CD4-positive, alpha-beta T cell treated with Interleukin-15 for 1 hour (primary cell): ENCODE measurements at regions not wholly inside any gene's neighbourhood (a gene's known extent, or its start where the extent isn't known, plus 50 kb on each side); places are given as distances from the start of the nearest gene placed in this dataset.
"Not testable (repeated sequence)": the region's sequence is repeated elsewhere in the genome, so short reads cannot be mapped to it uniquely, and the experiment has no call there.

Experiments used
- DNase-seq: peaks from one replicate; pipeline ENCODE4 v3.0.0-alpha.2; 2020

GRCh38 chr14:36465178-36465577 lies 54.9 kb downstream of the NKX2-1 start:
- DNase-seq: no peak

GRCh38 chr14:36462890-36463289 lies 57.1 kb downstream of the NKX2-1 start:
- DNase-seq: no peak

- no peak for DNase-seq
Observed at GRCh38 chr14:36455241-36455627, 64.8 kb downstream of the NKX2-1 start.

GRCh38 chr14:36454599-36455240 lies 65.3 kb downstream of the NKX2-1 start:
- no peak for DNase-seq

- no peak for DNase-seq
Observed at GRCh38 chr14:36452860-36453259, 67.2 kb downstream of the NKX2-1 start.

- DNase-seq: no peak
Observed at GRCh38 chr14:36451310-36452065, 68.5 kb downstream of the NKX2-1 start.

- no peak for DNase-seq
Observed at GRCh38 chr14:36450550-36450949, 69.5 kb downstream of the NKX2-1 start.

GRCh38 chr14:36449903-36450302 lies 70.1 kb downstream of the NKX2-1 start:
- no peak for DNase-seq

- no peak for DNase-seq
Observed at GRCh38 chr14:36443374-36443773, 76.7 kb downstream of the NKX2-1 start.

- DNase-seq: no peak
Observed at GRCh38 chr14:36442824-36443241, 77.2 kb downstream of the NKX2-1 start.

GRCh38 chr14:36441283-36441682 lies 78.7 kb downstream of the NKX2-1 start:
- no peak for DNase-seq

- no peak for DNase-seq
Observed at GRCh38 chr14:36439766-36440165, 80.3 kb downstream of the NKX2-1 start.

- no peak for DNase-seq
Observed at GRCh38 chr14:36438883-36439282, 81.1 kb downstream of the NKX2-1 start.

- no peak for DNase-seq
Observed at GRCh38 chr14:36430662-36431084, 89.4 kb downstream of the NKX2-1 start.

- no peak for DNase-seq
Observed at GRCh38 chr14:36430169-36430568, 89.9 kb downstream of the NKX2-1 start.

- DNase-seq: no peak
Observed at GRCh38 chr14:36429692-36430091, 90.3 kb downstream of the NKX2-1 start.

GRCh38 chr14:36428350-36428749 lies 91.7 kb downstream of the NKX2-1 start:
- DNase-seq: no peak

- DNase-seq: no peak
Observed at GRCh38 chr14:36426836-36427235, 93.2 kb downstream of the NKX2-1 start.

- no peak for DNase-seq
Observed at GRCh38 chr14:36426113-36426512, 93.9 kb downstream of the NKX2-1 start.

- no peak for DNase-seq
Observed at GRCh38 chr14:36424478-36425102, 95.4 kb downstream of the NKX2-1 start.

GRCh38 chr14:36423430-36423829 lies 96.6 kb downstream of the NKX2-1 start:
- no peak for DNase-seq

- DNase-seq: no peak
Observed at GRCh38 chr14:36420149-36420687, 99.8 kb upstream of the MBIP start.

- no peak for DNase-seq
Observed at GRCh38 chr14:36418937-36419336, 98.5 kb upstream of the MBIP start.

- not testable (repeated sequence) for DNase-seq
Observed at GRCh38 chr14:36411951-36412350, 91.5 kb upstream of the MBIP start.
